Stomach smooth muscle (tissue), 2 donors: ENCODE measurements at regions not wholly inside any gene's neighbourhood (a gene's known extent, or its start where the extent isn't known, plus 50 kb on each side); places are given as distances from the start of the nearest gene placed in this dataset.

Source experiments
- H3K27ac ChIP-seq: one replicate; pipeline ENCODE4 v1.7.0; 2013; ENCODE audit warnings: mild to moderate bottlenecking, low read length, inconsistent platforms
- H3K27me3 ChIP-seq, 2 donors: one replicate each; pipeline ENCODE4 v1.7.0; 2013; ENCODE audit warnings: low read length in 2 of 2; ENCODE audit not compliant: insufficient read depth in 2 of 2, control insufficient read depth in 1 of 2
- H3K36me3 ChIP-seq, 2 donors: one replicate each; pipeline ENCODE4 v1.7.0; 2013; ENCODE audit warnings: low read length in 2 of 2; ENCODE audit not compliant: control insufficient read depth in 2 of 2, insufficient read depth in 2 of 2
- H3K4me1 ChIP-seq: one replicate; pipeline ENCODE4 v1.7.0; 2013; ENCODE audit warnings: low read length; ENCODE audit not compliant: control insufficient read depth, insufficient read depth
- H3K4me3 ChIP-seq, 2 donors: one replicate each; pipeline ENCODE4 v1.7.0; 2013; ENCODE audit warnings: low read length in 2 of 2
- H3K9ac ChIP-seq, 2 donors: one replicate each; pipeline ENCODE4 v1.7.0; 2013; ENCODE audit warnings: low read length in 2 of 2, mild to moderate bottlenecking in 1 of 2
- H3K9me3 ChIP-seq, 2 donors: one replicate each; pipeline ENCODE4 v1.7.0; 2013; ENCODE audit warnings: low read length in 2 of 2; ENCODE audit not compliant: control insufficient read depth in 2 of 2
- donor health status: healthy.
- donor health status: Pancreatic carcinoma.

DNA sequence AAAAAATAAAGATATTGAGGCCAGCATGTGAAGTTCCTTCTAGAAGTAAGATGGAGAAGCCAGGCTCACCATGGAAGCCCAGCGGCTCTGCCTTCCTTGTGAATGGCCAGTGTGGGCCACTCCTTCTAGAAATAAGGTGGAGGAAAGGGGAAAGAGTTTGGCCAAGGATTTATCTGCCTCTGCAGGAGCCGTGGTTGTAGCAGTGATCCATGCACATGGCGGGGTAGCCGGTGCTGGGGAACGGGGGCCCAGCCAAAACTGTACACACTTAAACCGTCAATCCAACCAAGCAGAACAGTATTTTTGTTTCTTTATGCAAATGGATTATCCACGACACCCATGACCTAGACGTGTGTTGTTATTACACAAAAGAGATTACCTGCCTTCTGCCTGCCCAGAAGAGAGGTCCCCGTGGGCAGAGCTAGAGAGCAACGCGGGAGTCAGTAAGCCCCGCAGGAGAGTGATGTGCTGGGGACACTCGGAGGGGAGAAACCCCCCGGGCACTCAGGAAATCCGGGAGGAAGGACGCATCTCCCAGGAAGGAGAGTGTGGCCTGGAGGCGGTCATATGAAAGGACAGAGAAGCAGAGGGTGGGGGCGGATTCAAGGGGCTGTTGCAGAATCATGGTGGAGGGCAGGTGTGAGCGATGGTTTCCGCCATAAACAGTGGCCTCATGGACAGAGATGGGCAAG lies 218.4 kb upstream of the PPP2R2D start:
- Histone ChIP-seq H3K9me3 (peaks cover 0 to 2% of the 10 kb centered on the region in 2 donors), H3K36me3 (no peaks in the 10 kb centered on the region), H3K4me3 (no peak overlapping the region), H3K27ac (no peak overlapping the region), H3K4me1 (no peaks in the 10 kb centered on the region), H3K27me3 (peaks cover 0 to 2% of the 10 kb centered on the region in 2 donors), H3K9ac (no peak overlapping the region)

DNA sequence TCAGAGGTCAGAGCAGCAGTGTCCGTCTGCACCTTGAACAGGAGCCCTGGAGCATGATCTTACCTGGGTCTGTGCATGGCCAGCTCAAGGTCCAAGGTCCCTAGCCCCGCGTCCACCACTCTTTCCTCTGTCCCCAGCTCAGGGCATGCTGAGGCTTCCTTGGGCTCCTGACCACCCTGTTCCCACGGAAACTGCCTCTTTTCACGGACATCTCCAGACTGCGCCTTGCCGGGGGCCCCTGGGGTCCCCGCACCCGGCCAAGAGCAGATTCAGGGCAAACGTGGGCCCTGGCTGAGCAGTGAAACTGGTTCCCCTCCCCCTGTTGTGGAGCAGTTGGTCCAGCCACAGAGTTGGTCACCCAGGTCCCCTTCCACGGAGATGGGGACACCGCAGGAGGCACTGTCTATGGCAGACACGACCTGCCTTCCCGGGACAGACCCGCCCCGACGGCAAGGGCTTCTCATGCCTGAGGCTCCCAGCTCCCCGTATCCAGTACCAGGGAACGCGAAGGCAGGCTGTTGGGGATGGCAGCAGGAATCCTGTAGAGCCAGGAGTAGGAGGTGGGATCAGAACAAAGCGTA lies 217.4 kb upstream of the PPP2R2D start:
- H3K9me3 ChIP-seq, result peaks cover 0 to 2% of the 10 kb centered on the region in 2 donors
- no peak overlapping the region for H3K9ac ChIP-seq
- no peaks in the 10 kb centered on the region for H3K36me3 ChIP-seq
- H3K27me3 ChIP-seq, result peaks cover 0 to 2% of the 10 kb centered on the region in 2 donors
- H3K4me1 ChIP-seq, result no peaks in the 10 kb centered on the region
- H3K4me3 ChIP-seq, result no peak overlapping the region
- no peak overlapping the region for H3K27ac ChIP-seq

DNA sequence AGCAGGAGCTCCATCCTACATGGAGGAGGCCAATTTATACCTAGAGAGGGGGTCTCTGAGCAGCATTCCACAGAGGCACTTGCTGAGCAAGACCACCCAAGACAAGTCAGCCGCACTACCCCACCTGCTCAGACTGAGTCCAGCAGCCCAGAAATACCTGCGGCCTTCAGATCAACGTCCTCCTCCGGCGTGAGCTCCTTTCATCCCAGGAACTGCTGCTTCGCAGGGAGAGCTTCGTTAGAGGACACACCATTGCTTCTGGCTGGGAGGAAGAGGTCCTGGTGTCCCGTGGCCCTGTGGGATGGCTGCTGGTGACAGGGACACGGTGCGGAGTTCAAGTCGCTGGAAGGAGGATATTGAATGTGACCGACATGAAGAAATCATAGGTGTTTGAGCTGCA lies 216.9 kb upstream of the PPP2R2D start:
- no peaks in the 10 kb centered on the region for H3K9me3 ChIP-seq
- no peak overlapping the region for H3K4me3 ChIP-seq
- peaks cover 0 to 2% of the 10 kb centered on the region in 2 donors for H3K27me3 ChIP-seq
- H3K4me1 ChIP-seq, result no peaks in the 10 kb centered on the region
- no peaks in the 10 kb centered on the region for H3K36me3 ChIP-seq
- H3K27ac ChIP-seq, result no peak overlapping the region
- H3K9ac ChIP-seq, result no peak overlapping the region

DNA sequence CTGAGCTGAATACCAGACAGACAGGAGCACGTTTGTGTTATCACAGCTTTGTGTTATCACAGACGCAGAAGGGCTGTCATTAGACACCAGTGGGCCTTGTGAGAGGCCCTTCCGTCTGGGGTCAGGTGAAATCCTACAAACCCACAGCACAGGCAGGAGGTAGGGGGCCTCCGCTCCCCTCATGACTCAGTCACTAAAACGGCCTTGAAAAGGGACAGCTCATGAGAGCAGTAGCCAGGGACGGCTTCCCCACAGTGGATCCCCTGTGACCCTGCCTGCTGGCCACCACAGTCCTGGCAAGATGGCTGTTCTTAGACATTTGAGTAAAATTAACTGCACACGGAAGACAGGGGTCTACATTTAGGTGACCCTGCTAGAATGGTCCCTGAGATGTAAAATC lies 215.8 kb upstream of the PPP2R2D start:
- peaks cover 0 to under 1% of the 10 kb centered on the region in 2 donors for H3K27me3 ChIP-seq

DNA sequence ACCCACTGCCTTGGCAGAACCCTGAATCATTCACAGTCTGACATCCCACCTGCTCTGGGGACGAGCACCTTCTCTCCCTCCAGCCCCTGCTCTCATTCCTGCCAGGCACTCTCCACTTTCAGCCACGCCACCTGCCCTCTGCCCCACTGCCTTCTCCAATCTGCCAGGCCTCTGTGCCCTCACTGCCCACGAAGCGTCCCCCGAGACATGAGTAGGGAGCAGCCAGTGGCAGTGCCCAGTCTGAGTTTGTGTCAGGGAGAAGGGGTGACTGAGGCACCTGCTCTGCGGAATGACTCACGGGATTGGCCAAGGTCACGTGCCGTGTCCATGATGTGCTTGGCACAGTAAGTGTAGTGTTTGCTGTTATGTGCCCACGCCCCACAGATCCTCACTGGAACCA lies 215.2 kb upstream of the PPP2R2D start:
- H3K9ac ChIP-seq, result no peak overlapping the region

More for the DNA sequence above, 215.8 kb upstream of the PPP2R2D start:
- Histone ChIP-seq H3K4me3 (no peak overlapping the region), H3K4me1 (no peaks in the 10 kb centered on the region), H3K9me3 (no peaks in the 10 kb centered on the region), H3K36me3 (no peaks in the 10 kb centered on the region), H3K9ac (no peak overlapping the region), H3K27ac (no peak overlapping the region)

DNA sequence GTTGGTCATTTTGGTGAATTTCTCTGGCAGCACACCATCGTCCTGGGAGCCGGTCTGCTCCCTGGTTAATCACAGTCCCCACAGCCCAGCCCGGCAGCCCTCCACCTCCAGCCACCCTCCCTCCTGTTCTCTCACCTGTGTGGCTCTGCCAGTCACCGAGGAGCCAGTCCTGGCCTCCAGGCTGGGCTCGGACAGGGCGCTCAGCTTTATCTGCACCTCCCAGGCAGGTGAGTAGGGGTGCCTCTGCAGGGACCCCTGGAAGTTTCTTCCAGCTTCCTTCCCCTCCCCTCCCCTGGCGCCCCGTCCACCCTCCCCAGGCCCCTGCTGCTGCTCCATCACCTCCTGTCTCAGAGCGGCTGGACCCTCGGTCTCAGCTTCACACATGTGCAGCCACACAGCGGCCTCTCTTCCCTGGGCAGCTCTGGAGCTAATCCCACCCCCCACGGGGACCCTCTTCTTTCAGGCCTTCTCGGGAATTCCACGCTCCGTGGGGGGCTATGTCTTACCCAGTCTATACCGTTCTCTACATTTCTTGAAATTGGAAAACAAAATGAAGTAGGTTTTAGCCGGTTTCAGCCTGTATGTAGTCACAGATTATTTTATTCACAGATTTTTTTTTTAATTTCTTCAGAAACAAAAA lies 213.9 kb upstream of the PPP2R2D start:
- no peaks in the 10 kb centered on the region for H3K36me3 ChIP-seq
- no peak overlapping the region for H3K4me3 ChIP-seq
- no peaks in the 10 kb centered on the region for H3K9me3 ChIP-seq
- peaks cover 0 to 1% of the 10 kb centered on the region in 2 donors for H3K27me3 ChIP-seq
- no peak overlapping the region for H3K27ac ChIP-seq
- H3K9ac ChIP-seq, result no peak overlapping the region
- no peaks in the 10 kb centered on the region for H3K4me1 ChIP-seq

More for the DNA sequence above, 215.2 kb upstream of the PPP2R2D start:
- H3K36me3 ChIP-seq, result no peaks in the 10 kb centered on the region
- H3K9me3 ChIP-seq, result no peaks in the 10 kb centered on the region
- H3K4me1 ChIP-seq, result no peaks in the 10 kb centered on the region
- H3K27me3 ChIP-seq, result no peaks in the 10 kb centered on the region
- H3K4me3 ChIP-seq, result no peak overlapping the region
- no peak overlapping the region for H3K27ac ChIP-seq

DNA sequence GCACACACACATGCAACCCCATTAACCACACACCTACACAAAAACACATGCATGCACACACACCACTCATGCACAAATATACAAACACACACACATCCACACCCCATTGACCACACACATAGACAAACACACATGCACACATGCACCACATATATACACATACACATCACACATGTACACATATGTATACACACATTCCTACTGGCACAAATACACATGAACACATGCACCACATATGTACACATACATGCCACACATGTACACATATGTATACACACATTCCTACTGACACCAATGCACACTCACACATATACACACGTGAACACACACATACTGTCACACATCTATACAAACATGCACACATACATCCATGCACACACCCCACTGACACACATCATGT lies 212.5 kb upstream of the PPP2R2D start:
- Histone ChIP-seq H3K9ac (no peak overlapping the region), H3K27ac (no peak overlapping the region), H3K36me3 (no peaks in the 10 kb centered on the region), H3K9me3 (no peaks in the 10 kb centered on the region), H3K4me3 (no peak overlapping the region), H3K27me3 (peaks cover 2 to 3% of the 10 kb centered on the region in 2 donors), H3K4me1 (no peaks in the 10 kb centered on the region)

DNA sequence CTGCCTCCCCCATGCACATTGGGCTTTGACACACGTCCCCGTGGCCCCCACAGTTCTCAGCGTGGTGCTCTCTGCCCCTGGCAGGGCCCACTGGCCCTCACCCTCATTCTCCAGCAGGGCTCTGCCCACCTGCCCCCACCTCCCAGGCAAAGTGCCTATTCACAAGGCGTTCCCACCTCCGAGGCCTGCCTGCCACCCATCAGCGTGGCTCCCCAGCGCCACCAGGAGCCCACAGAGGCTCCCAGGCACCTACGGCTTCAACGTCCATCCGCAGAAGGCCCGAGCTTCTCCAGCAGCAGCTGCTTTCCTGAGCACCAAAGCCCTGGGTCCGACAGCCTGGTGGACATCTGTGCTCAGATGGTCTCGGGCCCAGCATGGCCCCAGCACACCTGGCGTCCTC lies 211.8 kb upstream of the PPP2R2D start:
- no peaks in the 10 kb centered on the region for H3K4me1 ChIP-seq
- no peak overlapping the region for H3K4me3 ChIP-seq
- H3K36me3 ChIP-seq, result no peaks in the 10 kb centered on the region
- H3K9ac ChIP-seq, result no peak overlapping the region
- H3K27me3 ChIP-seq, result peaks cover 2 to 3% of the 10 kb centered on the region in 2 donors
- H3K9me3 ChIP-seq, result no peaks in the 10 kb centered on the region
- no peak overlapping the region for H3K27ac ChIP-seq

DNA sequence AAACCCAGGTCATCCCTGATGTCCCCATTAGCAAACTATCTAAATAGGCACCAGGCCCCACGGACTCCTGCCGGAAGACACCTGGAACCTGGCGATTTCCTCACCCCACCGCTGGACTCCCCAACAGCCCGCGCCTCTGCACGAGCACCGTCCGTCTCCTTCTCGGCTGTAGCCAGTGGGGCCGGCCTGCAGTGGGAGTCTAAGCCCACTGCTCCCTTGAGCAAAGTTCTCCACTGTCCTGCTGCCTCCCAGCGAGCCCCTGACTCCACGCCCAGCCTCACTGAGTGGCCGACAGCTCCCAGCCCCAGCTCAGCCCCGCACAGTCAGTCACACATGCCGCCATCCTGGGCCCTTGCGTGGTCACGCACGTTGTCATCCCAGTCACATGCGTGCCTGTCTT lies 211.3 kb upstream of the PPP2R2D start:
- Histone ChIP-seq H3K27ac (no peak overlapping the region), H3K27me3 (peaks cover 2 to 3% of the 10 kb centered on the region in 2 donors), H3K36me3 (no peaks in the 10 kb centered on the region), H3K9me3 (no peaks in the 10 kb centered on the region), H3K4me1 (no peaks in the 10 kb centered on the region), H3K9ac (no peak overlapping the region), H3K4me3 (no peak overlapping the region)

DNA sequence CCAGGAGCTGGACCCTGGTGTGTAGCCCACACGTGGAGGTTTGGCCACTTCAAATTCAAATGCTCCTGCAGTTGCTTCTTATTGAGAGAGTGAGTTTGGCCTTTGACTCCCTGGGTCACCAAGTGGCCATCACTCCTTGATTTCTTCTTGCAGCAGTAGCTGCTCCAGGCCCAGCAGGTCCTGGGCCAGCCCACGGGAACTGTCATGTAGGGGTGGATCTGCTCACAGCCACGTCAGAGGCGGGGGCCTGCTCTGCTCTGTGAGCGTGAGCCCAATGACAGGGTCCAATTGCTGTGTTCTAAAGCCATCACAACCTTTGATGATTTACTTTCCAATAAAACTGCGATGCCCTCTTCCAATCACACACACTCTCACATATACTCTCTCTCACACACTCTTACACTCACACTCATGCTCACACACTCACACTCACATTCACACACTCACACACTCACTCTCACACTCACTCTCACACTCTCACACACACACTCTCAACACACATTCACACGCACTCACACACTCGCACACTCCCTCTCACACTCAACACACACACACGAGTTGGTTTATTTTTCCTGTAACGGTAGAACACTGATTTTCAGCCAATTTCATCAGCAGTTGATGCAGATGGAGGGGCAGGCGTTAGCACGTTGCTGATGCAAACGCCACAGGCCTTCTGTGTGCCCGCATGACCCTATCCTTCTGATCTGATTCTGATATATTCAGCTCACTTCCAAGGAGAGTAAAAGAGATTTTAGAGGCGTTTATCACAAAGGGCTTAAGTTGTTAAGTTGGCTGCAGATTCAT lies 210.7 kb upstream of the PPP2R2D start:
- peaks cover 2 to 3% of the 10 kb centered on the region in 2 donors for H3K27me3 ChIP-seq
- H3K4me3 ChIP-seq, result no peak overlapping the region
- H3K27ac ChIP-seq, result no peak overlapping the region
- H3K9ac ChIP-seq, result no peak overlapping the region
- no peaks in the 10 kb centered on the region for H3K36me3 ChIP-seq
- H3K9me3 ChIP-seq, result no peaks in the 10 kb centered on the region
- no peaks in the 10 kb centered on the region for H3K4me1 ChIP-seq
